ENCODE measurements at regions not wholly inside any gene's neighbourhood (a gene's known extent, or its start where the extent isn't known, plus 50 kb on each side); places are given as distances from the start of the nearest gene placed in this dataset.

GRCh38 chr2:140173790-140174189 is 1393.6 kb upstream of the NXPH2 start:
- no peak overlapping the region for H3K4me3 ChIP-seq (ENCODE audit: low read depth in 2 of 2, low read length in 2 of 2)
- in situ Hi-C loops (cut with HindIII; ENCODE audit: low pct_unique_long_range_greater_than_20kb, low sequenced_read_pairs) (no loop called here), intact Hi-C loops (cut with micrococcal nuclease; ENCODE audit: unreplicated experiment) (no loop called here)
- CTCF ChIA-PET: no interaction called here
- H3K27ac ChIP-seq (ENCODE audit: low read length): no peak overlapping the region
- ATAC-seq (no peak), DNase-seq (ENCODE audit: low read depth, low spot score) (no peak)
- no peaks in the 10 kb centered on the region for H3K4me1 ChIP-seq (ENCODE audit: control insufficient read depth, insufficient read depth, low read length)
- POLR2A ChIA-PET: no interaction called here
- no peaks in the 10 kb centered on the region for H3K36me3 ChIP-seq (ENCODE audit: control insufficient read depth, insufficient read depth, low read length)
- TF ChIP-seq TCF7L2 (IDR thresholded peaks at IDR 0.05; ENCODE audit: low read depth, low read length): no peak
- TF ChIP-seq POLR2AphosphoS5 (IDR thresholded peaks at IDR 0.05; ENCODE audit: low read depth, low read length): no peak
- TF ChIP-seq, protein P1, sequence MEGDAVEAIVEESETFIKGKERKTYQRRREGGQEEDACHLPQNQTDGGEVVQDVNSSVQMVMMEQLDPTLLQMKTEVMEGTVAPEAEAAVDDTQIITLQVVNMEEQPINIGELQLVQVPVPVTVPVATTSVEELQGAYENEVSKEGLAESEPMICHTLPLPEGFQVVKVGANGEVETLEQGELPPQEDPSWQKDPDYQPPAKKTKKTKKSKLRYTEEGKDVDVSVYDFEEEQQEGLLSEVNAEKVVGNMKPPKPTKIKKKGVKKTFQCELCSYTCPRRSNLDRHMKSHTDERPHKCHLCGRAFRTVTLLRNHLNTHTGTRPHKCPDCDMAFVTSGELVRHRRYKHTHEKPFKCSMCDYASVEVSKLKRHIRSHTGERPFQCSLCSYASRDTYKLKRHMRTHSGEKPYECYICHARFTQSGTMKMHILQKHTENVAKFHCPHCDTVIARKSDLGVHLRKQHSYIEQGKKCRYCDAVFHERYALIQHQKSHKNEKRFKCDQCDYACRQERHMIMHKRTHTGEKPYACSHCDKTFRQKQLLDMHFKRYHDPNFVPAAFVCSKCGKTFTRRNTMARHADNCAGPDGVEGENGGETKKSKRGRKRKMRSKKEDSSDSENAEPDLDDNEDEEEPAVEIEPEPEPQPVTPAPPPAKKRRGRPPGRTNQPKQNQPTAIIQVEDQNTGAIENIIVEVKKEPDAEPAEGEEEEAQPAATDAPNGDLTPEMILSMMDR (IDR thresholded peaks at IDR 0.05): no peak
- no peak for TF ChIP-seq SIN3A (IDR thresholded peaks at IDR 0.05; ENCODE audit: borderline replicate concordance, insufficient read depth, low read depth, low read length)
- TF ChIP-seq REST (IDR thresholded peaks at IDR 0.05; ENCODE audit: insufficient read depth in 1 of 2, low read depth in 2 of 2, low read length in 1 of 2): no peak
- no peaks in the 10 kb centered on the region for H3K9me3 ChIP-seq (ENCODE audit: control insufficient read depth, insufficient read depth, low read depth, low read length)
- H3K27me3 ChIP-seq (ENCODE audit: control insufficient read depth, insufficient read depth, low read length): no peaks in the 10 kb centered on the region
- no TSS peak for BruUV-seq (replicated peaks)

DNA sequence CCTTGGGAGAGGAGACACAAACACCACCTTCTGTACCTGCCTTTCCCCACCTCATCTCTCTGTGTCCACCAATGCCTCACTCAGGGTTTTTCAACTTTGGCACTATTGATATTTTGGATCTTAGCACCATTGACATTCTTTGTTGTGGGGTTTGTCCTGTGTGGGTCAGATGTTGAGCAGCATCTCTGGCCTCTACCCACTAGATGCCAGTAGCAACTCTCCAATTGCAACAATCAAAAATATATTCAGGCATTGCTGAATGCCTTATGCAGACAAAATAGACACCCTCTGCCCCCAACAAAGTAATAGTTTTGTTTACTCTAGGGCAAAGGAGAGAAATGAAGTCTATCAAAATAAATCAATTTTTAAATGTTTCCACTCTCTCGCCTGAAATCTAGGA is 1384.3 kb upstream of the NXPH2 start:
- H3K27ac ChIP-seq (ENCODE audit: low read length): no peak overlapping the region
- ChIA-PET CTCF (no interaction called here), POLR2A (no interaction called here)
- no peak overlapping the region for H3K4me3 ChIP-seq (ENCODE audit: low read depth in 2 of 2, low read length in 2 of 2)
- BruUV-seq (replicated peaks): no TSS peak
- in situ Hi-C loops (cut with HindIII; ENCODE audit: low pct_unique_long_range_greater_than_20kb, low sequenced_read_pairs) (no loop called here), intact Hi-C loops (cut with micrococcal nuclease; ENCODE audit: unreplicated experiment) (no loop called here)
- H3K9me3 ChIP-seq (ENCODE audit: control insufficient read depth, insufficient read depth, low read depth, low read length): no peaks in the 10 kb centered on the region
- DNase-seq (ENCODE audit: low read depth, low spot score) (no peak), ATAC-seq (no peak)
- no peaks in the 10 kb centered on the region for H3K36me3 ChIP-seq (ENCODE audit: control insufficient read depth, insufficient read depth, low read length)
- H3K4me1 ChIP-seq (ENCODE audit: control insufficient read depth, insufficient read depth, low read length): no peaks in the 10 kb centered on the region
- H3K27me3 ChIP-seq (ENCODE audit: control insufficient read depth, insufficient read depth, low read length): no peaks in the 10 kb centered on the region
- TF ChIP-seq, protein P1 (IDR thresholded peaks at IDR 0.05): 0 out of 2 replicates have a peak, but pooled peaks have one; percentile 5
- no peak for TF ChIP-seq POLR2AphosphoS5 (IDR thresholded peaks at IDR 0.05; ENCODE audit: low read depth, low read length)

- CTCF ChIA-PET: no interaction called here
These were observed 1378.1 kb upstream of the NXPH2 start for GRCh38 chr2:140158259-140158658.

More at GRCh38 chr2:140158259-140158658, 1378.1 kb upstream of the NXPH2 start:
- POLR2A ChIA-PET: no interaction called here
- intact Hi-C loops (cut with micrococcal nuclease; ENCODE audit: unreplicated experiment): no loop called here
- TF ChIP-seq SIN3A (IDR thresholded peaks at IDR 0.05; ENCODE audit: borderline replicate concordance, insufficient read depth, low read depth, low read length): no peak
- no peak for TF ChIP-seq TCF7L2 (IDR thresholded peaks at IDR 0.05; ENCODE audit: low read depth, low read length)
- TF ChIP-seq REST (IDR thresholded peaks at IDR 0.05; ENCODE audit: insufficient read depth in 1 of 2, low read depth in 2 of 2, low read length in 1 of 2): no peak
- TF ChIP-seq, protein P1 (IDR thresholded peaks at IDR 0.05): no peak
- TF ChIP-seq POLR2AphosphoS5 (IDR thresholded peaks at IDR 0.05; ENCODE audit: low read depth, low read length): no peak
- DNase-seq (ENCODE audit: low read depth, low spot score) (no peak), ATAC-seq (no peak)
- Histone ChIP-seq H3K4me1 (ENCODE audit: control insufficient read depth, insufficient read depth, low read length) (no peaks in the 10 kb centered on the region), H3K9me3 (ENCODE audit: control insufficient read depth, insufficient read depth, low read depth, low read length) (no peaks in the 10 kb centered on the region), H3K27ac (ENCODE audit: low read length) (no peak overlapping the region), H3K4me3 (ENCODE audit: low read depth in 2 of 2, low read length in 2 of 2) (no peak overlapping the region), H3K27me3 (ENCODE audit: control insufficient read depth, insufficient read depth, low read length) (no peaks in the 10 kb centered on the region), H3K36me3 (ENCODE audit: control insufficient read depth, insufficient read depth, low read length) (no peaks in the 10 kb centered on the region)
- no TSS peak for BruUV-seq (replicated peaks)
- in situ Hi-C loops (cut with HindIII; ENCODE audit: low pct_unique_long_range_greater_than_20kb, low sequenced_read_pairs): no loop called here
